Astrocyte (in vitro differentiated cells and primary cell): ENCODE measurements at regions not wholly inside any gene's neighbourhood (a gene's known extent, or its start where the extent isn't known, plus 50 kb on each side); places are given as distances from the start of the nearest gene placed in this dataset.

ENCODE experiments used
- CTCF ChIP-seq: IDR thresholded peaks from 2 replicates; pipeline ENCODE4 v1.5.1; 2011; ENCODE audit warnings: low read depth, mild to moderate bottlenecking, inconsistent platforms, low read length, moderate library complexity; ENCODE audit not compliant: insufficient read depth
- EZH2 ChIP-seq: IDR thresholded peaks from 2 replicates; pipeline ENCODE4 v1.6.1; 2012; ENCODE audit warnings: mild to moderate bottlenecking, low read length, inconsistent platforms; ENCODE audit not compliant: insufficient read depth

- TF ChIP-seq CTCF, result no peak
- TF ChIP-seq EZH2, result no peak
Measured at GRCh38 chr13:87459419-87459818, 211.8 kb upstream of the SLITRK5 start.
